ENCODE measurements at regions not wholly inside any gene's neighbourhood (a gene's known extent, or its start where the extent isn't known, plus 50 kb on each side); places are given as distances from the start of the nearest gene placed in this dataset.

- DNase-seq, result no peak
Measured at GRCh38 chr4:14831416-14831815, 170.9 kb upstream of the CPEB2 start.

DNA sequence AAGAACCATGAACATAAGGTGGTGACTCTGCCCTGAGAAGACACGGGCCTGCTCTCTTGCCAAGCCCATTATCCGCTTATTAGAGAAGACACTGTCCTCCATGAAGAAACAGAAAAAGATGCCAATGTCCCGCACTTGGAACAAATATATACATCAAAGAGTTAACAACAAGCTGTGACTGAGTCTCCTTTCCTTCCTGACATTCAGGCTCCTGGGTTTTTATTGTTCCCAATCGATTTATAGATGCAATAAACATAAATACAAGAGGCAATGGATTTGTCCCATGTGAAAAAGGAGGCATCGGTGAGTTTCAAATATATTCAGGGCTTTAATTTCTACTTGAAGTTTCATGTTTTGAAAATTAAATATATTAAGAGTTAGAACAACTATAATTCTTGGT lies 169.2 kb upstream of the CPEB2 start:
- no peak for DNase-seq

- DNase-seq, result no peak
Measured at GRCh38 chr4:14834382-14834781, 167.9 kb upstream of the CPEB2 start.

DNA sequence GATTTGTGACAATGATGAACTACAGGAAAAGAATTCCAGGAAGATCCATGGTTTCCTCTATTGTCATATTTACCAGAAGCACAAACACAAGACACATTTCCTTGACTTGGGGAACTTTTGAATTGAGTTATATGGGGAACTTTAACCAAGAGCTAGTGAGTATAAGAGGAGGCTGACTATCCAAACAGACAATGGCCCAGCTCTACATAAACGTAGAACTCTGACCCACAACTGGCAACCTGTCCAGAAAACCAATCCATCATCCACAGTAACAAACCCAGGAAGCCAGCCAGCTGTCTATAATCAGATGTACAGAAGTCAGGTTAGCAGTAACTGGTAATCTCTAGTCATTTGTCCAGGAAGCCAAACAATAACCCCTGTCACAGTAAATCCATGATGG lies 167.0 kb upstream of the CPEB2 start:
- DNase-seq, result no peak

DNA sequence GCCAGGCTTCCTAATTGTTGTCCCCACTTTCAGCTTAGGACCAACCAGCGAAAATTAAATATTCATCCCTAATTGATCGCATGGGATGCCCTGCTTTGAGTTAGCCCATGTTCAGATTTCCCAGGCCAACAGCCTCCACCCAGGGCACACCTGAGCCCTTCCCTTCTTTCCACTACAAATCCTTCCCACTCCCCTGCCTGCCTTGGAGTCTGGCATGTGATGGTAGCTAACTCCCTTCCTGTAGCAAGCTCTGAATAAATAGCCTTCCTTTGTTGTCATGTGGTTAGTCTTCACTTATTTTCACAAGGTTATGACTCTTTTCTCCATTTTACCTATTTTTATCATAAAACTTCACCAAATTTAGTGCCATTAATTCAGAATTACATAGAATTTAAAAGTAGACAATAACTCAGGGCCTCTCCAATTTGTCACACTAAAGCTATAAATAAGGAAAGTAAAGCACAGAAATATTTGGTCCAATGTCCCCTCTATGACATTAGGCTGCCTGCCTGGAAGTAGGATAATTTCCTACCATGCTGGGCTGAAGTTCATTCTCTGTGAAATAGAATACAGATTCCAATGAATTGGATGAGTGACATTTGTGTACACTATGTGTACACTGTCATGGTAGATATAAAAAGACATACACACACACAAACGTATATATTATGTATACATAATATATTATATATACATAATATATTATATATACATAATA lies 166.4 kb upstream of the CPEB2 start:
- DNase-seq, result no peak

GRCh38 chr4:14837860-14838259 lies 164.4 kb upstream of the CPEB2 start:
- no peak for DNase-seq

DNA sequence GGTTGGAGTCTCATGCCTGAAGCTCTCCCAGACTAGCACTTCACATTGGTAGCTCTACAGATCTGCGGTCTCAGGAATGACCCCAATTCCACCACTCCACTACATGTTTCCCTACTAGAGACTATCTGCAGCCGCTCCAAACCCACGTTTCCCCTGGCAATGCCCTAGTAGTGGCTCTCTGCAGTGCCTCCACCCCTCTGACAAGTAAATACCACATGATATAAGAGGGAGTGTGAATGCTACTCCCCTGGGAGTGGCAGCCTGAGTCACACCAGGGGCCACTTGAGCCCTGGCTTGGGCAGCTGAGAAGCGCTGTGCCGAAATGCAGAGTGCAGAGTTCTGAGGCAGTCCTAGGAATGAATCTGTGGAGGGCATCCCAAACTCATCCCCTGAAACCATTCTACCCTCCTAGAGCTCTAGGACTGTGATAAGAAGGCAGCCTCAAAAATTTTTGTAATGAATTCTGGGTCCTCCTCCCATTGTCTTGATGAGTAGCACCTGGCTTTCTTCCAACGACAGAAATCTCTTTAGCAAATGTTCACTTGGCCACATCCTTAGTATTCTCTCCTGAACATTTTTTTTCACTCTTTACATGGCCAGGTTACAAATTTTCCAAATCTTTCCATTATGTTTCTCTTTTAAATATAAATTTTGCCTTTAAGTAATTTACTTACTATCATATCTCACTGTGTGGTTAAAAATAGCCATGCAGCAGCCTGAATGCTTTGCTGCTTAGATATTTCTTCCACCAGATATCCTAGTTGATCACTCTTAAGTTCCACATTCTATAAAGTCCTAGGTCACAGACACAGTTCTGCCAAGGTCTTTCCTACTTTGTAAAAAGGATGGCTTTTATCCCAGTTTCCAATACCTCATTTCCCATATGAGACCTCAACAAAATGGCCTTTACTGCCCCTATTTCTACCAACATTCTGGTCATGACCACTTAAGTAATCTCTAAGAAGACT lies 160.2 kb upstream of the CPEB2 start:
- DNase-seq, result no peak

- no peak for DNase-seq
Measured at GRCh38 chr4:14842964-14843630, 159.2 kb upstream of the CPEB2 start.

DNA sequence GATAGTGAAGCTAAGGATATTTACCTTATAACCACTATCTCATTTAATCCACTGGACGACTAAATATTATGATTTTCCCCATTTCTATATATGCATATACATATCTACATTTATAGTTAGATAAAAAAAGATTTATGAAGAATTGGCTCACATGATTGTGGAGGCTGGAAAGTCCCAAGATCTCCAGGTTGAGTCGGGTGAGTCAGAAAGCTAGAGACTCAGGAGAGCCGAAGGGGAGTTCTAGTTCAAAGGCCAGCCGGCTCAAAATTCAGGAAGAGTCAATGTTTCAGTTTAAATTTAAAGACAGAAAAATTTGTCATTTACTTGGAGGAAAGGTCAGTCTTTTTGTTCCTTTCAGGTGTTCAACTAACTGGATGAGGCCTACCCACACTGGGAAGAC lies 158.2 kb upstream of the CPEB2 start:
- no peak for DNase-seq

DNA sequence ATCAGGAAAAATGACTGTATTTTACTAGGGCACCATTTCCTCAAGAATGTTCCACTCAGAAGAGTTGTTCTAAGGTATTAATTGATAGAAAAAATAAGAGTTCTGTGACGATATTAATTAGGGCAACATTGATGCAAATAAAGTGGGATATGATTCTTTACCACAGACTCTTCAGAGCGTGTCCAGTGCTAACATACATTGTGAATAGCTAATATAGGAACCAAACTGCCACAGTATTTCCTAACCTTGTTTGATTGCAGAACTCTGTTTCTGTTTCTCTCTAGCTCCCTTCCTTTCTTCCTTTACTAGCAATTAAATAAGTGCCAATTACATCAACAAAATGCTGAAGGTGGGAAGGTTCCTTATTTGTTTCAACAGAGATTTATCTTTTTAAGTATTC lies 154.1 kb upstream of the CPEB2 start:
- DNase-seq, result no peak

- no peak for DNase-seq
Measured at GRCh38 chr4:14850455-14851097, 151.7 kb upstream of the CPEB2 start.

- DNase-seq, result no peak
Measured at GRCh38 chr4:14853176-14853943, 148.9 kb upstream of the CPEB2 start.

DNA sequence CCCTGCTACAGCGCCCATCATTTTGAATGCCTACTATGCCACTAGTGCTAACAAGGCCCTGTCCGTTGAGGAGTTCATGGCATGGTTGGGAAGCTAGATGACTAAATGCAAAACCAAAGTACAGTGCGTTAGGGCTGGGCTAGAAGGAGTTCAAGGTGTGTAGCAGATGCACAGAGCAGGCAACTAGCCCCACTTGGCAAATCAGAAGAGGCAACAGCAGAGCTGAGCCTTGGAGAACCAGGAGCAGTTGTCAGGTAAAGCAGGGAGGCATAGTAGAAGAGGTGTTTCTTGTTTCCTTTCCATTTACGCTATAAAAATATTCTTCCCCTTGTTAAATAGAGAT lies 146.6 kb upstream of the CPEB2 start:
- no peak for DNase-seq

- no peak for DNase-seq
Measured at GRCh38 chr4:14856062-14856933, 146.0 kb upstream of the CPEB2 start.

DNA sequence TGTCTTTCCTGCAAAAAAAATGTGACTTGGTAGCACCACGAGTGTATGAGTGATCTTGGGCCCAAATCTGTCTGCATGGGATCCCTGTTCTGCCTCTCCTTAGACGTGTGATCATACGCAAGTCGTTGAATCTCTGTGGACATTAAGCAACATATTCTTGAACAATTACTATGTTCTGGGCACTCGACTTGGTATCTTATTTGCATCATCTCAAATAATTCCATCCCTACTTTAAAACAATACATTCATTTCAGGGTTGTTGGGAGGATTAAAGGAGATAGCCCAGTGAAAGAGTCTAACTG lies 145.4 kb upstream of the CPEB2 start:
- no peak for DNase-seq

DNA sequence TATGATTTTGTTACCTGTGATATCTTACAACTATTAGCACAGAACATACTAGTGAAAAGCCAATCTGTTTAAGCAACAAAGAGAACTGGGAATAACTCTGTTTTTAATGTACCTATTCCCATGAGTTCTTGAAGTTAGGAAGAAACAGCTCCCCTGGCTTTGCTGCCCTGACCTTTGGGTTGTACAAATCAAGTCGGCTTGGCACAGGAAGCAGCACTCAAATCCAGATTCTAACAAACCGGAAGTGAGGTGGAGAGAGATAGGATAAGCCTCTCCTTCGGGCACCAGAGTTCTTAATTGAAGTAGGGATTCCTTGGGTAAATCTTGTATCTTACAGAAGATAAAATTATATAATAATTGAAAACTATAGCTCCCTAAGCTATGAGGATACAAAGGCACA lies 144.8 kb upstream of the CPEB2 start:
- DNase-seq, result no peak

GRCh38 chr4:14857981-14858380 lies 144.3 kb upstream of the CPEB2 start:
- no peak for DNase-seq

GRCh38 chr4:14862891-14863290 lies 139.4 kb upstream of the CPEB2 start:
- DNase-seq, result no peak

DNA sequence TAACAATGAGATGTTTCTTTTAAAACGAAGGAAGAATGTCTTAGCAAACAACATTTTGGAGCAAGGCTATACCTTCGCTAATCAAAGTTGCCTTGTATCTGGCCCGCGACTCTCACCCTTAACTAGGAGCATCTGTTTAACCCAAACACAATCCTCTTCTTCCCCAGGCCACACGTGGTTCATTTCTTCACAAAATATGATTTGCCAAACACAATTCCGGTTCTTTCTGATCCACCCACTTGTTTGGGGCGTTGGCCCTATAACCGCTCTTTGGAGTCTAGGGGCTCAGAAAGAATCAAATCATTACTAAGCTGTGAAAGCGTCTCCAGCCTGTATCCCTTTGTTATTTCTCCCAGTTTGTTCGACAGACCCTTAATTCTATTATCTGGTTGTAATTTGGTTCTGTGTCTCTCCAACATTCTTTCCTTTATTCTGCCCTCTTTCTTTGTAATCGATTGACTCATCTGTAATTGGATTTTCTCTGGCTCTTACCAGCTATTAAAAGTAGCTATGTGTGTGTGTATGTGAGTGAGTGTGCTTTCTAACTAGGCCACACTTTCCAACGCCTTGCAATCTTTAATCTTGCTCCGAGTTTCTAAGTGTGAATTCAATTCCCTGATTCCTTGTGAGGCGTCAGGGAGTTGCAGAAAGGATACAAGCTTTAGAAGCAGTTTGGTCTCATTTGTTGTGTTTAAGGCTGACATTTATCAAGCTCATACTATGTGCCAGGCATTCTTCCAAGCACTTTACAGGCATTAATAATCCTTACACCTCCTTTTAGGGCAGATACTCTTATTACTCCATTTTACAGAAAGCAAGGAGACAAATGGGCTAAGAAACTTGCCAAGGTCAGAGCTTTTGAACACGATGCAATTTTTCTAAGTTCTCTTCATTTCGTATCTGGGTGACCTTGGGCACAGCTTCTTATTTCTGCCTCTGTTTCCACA lies 138.6 kb upstream of the CPEB2 start:
- DNase-seq, result no peak

DNA sequence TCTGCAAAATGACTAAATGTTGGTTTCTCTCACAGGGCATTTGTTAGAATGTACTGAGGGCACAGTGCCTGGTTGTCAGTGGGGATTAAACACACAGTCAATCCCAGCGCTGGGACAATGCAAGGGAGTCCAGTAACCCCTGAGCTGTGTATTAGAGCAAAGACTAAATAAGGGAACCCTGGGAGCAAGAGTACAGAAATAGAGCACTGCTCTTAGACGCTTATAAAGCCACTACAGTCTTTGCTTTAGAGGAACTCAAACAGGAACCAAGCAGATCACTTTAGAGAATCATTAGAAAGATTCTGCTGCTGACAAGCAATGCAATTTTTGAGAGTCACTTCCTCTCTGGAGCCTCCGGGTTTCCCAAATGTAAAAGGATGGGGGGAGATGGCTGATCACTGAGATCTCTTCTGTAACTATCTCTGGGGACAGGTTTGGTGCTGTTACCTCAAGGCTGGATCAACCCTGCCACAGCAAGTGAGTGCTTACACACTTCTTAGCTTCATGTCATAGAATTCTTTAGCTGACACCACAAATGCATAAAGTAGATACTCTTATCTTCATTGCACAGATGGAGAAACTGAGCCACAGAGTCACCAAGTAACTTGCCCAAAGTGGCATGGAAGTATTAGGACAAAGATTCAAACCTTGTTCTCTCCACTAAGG lies 137.8 kb upstream of the CPEB2 start:
- no peak for DNase-seq
